NB4 (cell line): ENCODE measurements at regions not wholly inside any gene's neighbourhood (a gene's known extent, or its start where the extent isn't known, plus 50 kb on each side); places are given as distances from the start of the nearest gene placed in this dataset.

Source experiments
- DNase-seq: peaks from one replicate; pipeline ENCODE4 v3.0.0; 2010; ENCODE audit warnings: low read depth
- H3K4me3 ChIP-seq: one replicate; pipeline ENCODE4 v1.5.1; 2011; ENCODE audit warnings: mild to moderate bottlenecking, low read depth, low read length, moderate library complexity
- CTCF ChIP-seq: IDR thresholded peaks from one replicate; pipeline ENCODE4 v1.5.1; 2012; ENCODE audit warnings: low read depth, low read length
- MAX ChIP-seq: IDR thresholded peaks from 2 replicates; pipeline ENCODE4 v1.6.1; 2011; ENCODE audit warnings: low read depth, low read length
- MYC ChIP-seq: IDR thresholded peaks from 2 replicates; pipeline ENCODE4 v1.6.1; 2011; ENCODE audit warnings: low read depth, low read length
- POLR2A ChIP-seq: IDR thresholded peaks from 2 replicates; pipeline ENCODE4 v1.6.1; 2011; ENCODE audit warnings: mild to moderate bottlenecking; ENCODE audit not compliant: insufficient read length; ENCODE audit errors: extremely low read depth

GRCh38 chr1:56442290-56442877 is 137.0 kb downstream of the PLPP3 start:
- H3K4me3 ChIP-seq: no peak overlapping the region
- no peak for DNase-seq
- no peak for TF ChIP-seq MYC
- no peak for TF ChIP-seq POLR2A
- TF ChIP-seq CTCF: no peak
- TF ChIP-seq MAX: no peak

GRCh38 chr1:56441601-56442000 is 137.8 kb downstream of the PLPP3 start:
- DNase-seq: no peak
- no peak overlapping the region for H3K4me3 ChIP-seq
- TF ChIP-seq MAX: no peak
- TF ChIP-seq POLR2A: no peak
- no peak for TF ChIP-seq CTCF
- no peak for TF ChIP-seq MYC

- no peak for DNase-seq
- no peak for TF ChIP-seq CTCF
- no peak for TF ChIP-seq MYC
- no peak for TF ChIP-seq MAX
- no peak for TF ChIP-seq POLR2A
- no peak overlapping the region for H3K4me3 ChIP-seq
These were observed 139.6 kb downstream of the PLPP3 start for GRCh38 chr1:56439610-56440264.

- no peak overlapping the region for H3K4me3 ChIP-seq
- DNase-seq: no peak
- TF ChIP-seq MYC (no peak), CTCF (no peak), MAX (no peak), POLR2A (no peak)
These were observed 140.3 kb downstream of the PLPP3 start for GRCh38 chr1:56438901-56439551.

- no peak overlapping the region for H3K4me3 ChIP-seq
- DNase-seq: no peak
- TF ChIP-seq CTCF (no peak), MAX (no peak), MYC (no peak), POLR2A (no peak)
These were observed 141.4 kb downstream of the PLPP3 start for GRCh38 chr1:56437959-56438358.
